GM20431 (cell line): ENCODE measurements at regions not wholly inside any gene's neighbourhood (a gene's known extent, or its start where the extent isn't known, plus 50 kb on each side); places are given as distances from the start of the nearest gene placed in this dataset.
"Not testable (repeated sequence)": the region's sequence is repeated elsewhere in the genome, so short reads cannot be mapped to it uniquely, and the experiment has no call there.

Source experiments
- in situ Hi-C: fragments of 300-500 bp; cut with MseI, MboI; formaldehyde crosslinking; loops from one replicate; pipeline ENCODE4 v1.15.0; 2020; ENCODE audit warnings: low sequenced_read_pairs; ENCODE audit not compliant: unreplicated experiment

DNA sequence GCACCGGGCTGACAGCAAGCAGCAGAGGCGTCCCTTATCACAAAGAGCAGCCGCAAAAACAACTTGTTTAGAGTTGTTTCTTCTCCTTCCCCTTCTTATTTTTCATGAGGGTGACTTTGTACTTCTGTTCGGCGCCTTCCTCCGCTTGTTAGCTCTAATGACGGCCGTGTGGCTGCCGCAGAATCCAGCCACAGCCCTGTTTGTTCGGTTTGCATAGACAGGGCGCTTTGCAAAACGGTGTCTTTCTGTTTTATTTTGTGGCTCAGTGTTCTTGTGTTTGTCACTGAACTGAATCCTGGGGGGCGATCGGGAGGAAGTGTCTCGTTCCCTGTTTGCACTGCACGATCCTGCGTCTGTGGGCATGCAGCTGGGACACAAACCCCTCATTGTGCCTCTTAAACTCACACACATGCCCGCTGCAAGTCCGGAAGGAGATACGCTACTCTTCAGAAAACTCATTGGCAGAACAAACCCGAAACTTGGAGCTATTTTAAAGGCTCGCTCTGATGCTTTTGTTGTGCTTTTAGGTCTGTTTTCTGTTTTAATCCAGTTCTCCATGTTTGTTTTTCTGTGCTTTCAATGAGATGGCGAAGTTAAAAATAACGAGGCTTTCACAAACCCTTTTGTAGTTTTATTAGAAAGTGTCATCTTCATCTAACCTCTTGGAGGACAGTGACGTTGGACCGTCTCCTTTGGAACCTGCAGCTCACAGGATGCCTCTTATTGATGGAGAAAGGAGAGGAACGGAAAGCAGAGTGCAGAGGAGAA is 213.9 kb downstream of the IRX2 start:
- in situ Hi-C loops = no loop called here

DNA sequence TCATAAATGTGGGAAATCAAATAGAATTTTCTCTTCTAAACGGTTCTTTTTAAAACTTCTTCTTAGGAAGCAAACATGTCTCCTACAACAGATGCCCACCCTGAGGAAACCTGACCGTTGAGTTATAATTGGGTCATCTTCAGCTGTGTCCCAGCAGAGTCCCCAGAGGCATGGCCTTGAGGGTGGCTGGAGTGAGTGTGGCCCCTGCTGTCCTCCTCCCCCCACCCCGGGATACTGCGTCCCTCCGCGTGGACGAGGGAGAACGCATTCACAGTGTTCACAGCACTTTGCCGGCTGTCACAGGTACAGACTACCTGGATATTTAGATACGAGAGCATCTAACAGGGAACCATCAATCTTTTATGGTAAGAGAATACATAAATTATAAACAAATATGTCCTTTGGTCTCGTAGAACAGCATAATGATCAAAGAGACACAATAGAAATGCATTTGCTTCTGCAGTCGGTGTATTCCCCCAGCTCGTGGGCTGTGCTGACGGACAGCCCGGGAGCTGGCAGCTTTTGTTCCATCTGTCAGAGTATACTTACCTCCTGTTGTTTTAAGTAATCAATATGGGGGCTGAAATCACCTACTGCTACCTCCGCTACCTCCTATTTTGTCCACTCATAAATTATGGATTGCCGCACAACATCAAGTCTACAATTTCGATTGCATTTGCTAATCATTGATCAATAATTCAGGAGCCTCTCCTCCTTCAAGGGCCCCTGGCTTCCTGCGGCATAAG is 214.7 kb downstream of the IRX2 start:
- in situ Hi-C loops = no loop called here

DNA sequence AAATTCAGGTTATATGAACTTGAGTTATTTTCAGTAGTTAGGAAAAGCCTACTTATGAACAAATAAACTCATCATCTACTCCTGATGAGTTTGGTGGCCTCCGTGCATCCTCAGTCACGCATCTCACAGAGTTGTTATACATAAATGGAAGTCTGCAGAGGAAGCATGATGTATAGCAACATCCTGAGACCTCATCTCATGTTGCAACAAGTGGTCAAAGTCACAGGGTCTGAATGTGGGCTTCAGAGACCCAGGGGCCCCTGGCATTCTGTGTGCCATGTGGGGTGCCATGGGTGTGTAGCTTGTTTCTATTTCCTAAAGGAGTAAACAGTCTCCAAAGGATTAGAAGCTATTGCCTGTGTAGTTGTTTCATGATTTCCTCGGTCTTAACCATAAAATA is 216.5 kb downstream of the IRX2 start:
- in situ Hi-C loops = no loop called here

DNA sequence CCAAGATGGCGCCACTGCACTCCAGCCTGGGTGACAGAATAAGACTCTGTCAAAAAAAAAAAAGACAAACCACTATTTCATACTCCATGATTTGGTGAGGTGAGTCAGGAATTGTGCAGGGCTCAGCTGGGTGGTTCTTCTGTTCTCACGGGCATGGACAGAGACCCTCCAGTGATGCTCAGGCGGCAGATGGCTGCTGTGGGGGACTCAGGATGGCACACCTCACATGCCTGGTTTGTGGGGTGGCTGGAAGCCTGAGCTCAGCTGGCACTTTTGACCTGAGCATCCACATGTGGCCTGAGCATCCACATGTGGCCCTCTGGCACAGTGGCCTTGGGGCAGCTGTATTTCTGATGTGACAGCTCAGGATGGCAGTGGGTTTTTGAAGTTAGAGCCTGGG is 217.2 kb downstream of the IRX2 start:
- in situ Hi-C loops = no loop called here

DNA sequence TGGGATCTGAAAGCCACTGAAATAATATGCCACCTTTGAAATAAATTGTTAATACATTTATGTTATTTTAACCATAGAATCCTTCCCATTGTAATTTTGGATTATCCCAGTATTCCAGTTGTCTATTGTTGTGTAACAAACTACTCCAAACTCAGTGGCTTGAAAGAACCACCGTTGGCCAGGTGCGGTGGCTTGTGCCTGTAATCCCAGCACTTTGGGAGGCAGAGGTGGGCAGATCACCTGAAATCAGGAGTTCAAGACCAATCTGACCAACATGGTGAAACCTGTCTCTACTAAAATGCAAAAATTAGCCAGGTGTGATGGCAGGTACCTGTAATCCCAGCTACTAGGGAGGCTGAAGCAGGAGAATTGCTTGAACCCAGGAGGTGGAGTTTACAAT is 217.6 kb downstream of the IRX2 start:
- in situ Hi-C loops = not testable (repeated sequence)

DNA sequence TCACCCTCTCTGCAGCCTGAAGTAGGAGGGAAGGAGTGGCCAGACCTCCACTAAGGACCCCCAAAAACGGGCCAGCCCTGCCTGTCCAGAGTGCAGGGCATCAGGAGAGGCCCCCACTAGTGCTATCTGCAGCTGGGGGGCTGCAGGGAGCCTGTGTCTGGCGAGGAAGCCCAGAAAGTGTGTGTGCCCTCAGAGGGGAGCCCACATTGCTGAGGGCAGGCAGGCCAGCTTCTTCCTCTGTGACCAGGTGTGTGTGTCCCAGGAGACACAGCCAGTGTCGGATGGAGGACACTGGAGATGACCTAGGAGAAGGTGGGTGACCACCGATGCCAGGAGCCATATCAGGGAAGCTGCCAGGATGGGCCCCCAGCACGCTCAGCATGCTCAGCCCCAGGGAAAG is 218.7 kb downstream of the IRX2 start:
- in situ Hi-C loops = no loop called here

DNA sequence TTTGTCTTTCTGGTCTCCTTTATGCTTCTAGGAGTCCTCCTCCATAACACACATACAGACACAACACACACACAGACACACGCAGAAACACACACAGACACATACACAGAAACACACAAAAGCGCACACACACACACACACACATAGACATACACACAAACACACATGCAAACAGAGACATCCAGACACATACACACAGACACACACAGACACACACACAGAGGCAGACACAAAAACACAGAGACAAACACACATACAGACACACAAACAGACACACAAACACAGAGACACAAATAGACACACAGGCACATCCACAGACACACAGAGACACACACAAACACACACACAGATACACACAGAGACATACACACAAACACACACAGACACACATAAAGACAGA is 220.2 kb downstream of the IRX2 start:
- in situ Hi-C loops = no loop called here

DNA sequence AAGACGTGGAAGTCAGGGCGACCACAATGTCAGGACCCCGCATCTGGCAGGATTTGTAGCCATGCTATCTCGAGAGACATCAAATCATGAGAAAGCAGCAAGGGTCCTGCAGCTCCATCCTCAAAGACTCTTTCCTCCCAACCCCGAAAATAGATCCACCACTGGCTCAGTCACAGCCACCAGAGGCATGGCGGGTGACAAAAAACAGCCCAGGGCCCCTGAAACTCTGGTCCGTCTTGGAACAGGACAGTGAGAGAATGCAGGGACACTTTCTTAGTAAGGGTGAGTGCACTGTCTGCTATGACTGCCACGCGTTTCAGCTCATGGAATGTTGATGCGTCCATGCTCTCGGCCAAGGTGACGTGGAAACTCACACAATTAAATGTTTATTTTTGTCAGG is 220.9 kb downstream of the IRX2 start:
- in situ Hi-C loops = no loop called here

DNA sequence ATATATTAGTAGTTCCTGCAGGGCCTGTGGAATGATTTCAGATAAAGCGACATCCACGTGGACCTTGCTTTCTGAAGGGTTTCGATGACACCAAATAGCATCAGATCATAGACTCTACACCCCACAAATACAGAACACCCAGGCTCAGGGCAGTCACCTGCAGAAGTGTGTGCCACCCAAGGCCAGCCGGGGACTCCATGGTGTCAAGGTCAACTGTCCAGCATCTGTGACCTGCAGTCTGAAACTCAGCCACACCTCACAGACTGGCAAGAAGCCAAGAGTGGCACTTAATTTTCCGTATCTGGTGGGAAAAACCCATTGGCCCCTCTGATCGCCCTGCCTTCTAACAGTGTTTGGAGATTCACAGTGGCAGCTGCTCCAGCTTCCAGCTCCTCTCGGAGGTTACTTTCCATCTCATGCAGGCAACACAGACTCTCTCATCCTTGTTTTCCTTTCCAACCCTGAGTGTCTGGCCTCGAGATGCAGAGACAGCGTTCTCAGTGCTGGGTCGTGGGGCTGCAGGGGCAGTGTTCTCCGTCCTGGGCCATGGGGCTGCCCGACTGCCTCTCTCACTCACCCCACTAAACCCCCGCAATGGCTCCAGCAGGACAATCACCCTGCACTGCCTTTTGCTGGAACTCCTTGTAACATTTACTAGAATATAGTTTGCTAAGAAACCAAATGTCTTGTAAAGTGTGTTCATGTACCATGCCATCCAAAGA is 221.9 kb downstream of the IRX2 start:
- in situ Hi-C loops = no loop called here

DNA sequence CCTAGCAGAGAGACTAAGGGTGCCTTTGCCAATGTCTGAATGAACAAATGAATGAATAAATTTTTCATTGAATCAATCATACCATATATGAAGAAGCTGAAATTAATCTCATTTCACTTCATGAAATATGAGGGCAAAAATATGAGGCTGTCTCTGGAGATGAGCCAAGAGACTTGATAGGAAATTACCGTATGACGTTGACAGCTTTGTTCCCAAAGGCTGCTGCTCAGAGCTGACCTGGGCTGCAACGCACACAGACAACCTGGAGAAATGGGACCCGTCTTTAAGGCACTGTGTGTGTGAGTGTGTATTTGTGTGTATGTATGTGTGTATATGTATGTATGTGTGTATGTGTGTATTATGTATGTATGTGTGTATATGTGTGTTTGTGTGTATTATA is 226.1 kb downstream of the IRX2 start:
- in situ Hi-C loops = no loop called here

DNA sequence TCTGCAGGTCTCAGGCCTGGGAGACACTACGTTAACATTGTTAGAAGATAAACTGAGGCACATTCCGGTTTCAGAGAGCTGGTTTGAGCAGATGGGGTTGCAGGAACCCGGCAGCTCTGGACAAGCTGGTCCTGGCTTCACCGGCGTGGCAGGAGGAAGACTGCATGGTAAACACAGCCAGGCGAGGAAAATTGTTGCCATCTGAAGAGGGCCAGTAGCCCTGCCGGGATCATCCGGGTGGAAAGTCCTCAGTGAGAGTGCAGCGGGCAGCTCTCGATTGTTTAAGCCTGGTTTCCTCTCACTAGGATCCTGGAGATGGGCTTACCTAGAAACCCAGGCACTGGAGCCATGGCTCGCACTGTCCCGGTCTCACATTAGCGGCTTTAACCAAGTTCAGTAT is 226.9 kb downstream of the IRX2 start:
- in situ Hi-C loops = no loop called here

DNA sequence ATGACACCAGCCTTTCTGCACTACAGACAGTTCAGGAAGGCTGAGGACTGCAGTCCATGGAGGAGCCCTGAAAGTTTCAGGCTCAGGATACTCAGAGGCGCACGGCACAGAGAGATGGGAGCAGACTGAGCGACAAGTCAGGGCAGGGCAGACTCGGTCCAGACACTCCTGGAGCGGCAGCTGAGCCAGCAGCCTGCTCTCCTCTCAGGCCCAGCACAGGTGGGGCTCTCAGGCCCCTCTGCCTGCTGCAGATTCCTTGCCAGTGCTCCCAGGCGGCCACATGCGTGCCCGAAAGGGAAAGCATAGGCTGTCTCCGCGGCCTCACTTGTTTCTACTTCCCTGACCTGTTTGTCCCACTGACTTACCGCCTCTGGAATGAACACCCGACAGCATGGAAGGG is 228.3 kb downstream of the IRX2 start:
- in situ Hi-C loops = no loop called here

DNA sequence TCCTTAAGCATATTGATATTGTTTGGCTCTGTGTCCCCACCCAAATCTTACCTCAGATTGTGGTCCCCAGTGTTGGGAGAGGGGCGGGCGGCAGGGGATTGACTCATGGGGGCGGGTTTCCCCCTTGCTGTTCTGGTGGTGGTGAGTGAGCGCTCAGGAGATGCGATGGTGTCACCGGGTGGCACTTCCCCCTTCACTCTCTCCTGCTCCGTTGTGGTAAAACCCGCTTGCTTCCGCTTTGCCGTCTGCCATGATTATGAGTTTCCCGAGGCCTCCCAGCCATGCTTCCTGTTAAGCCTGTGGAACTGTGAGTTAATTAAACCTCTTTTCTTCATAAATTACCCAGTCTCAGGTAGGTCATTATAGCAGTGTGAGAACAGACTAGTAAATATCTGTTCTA is 229.1 kb downstream of the IRX2 start:
- in situ Hi-C loops = no loop called here

DNA sequence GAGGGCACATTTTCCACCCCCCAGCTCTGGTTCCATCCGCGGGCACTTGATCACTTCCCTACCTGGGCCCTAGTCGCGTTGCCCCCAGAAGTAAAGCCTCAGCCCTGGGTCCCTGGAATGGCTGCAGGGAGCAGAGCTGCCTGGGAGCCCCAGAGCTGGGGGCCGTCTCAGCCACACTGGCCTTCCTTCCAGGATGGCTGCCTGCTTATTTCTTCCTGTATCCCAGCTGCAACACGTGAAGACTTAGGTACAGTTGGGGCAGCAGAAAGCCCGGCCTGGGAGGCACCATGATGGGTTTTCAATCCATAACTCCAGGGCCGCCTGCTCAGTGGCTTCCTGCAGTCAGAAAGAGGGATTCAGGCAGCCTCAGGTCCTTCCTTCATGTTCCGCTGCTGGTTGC is 232.3 kb downstream of the IRX2 start:
- in situ Hi-C loops = no loop called here

DNA sequence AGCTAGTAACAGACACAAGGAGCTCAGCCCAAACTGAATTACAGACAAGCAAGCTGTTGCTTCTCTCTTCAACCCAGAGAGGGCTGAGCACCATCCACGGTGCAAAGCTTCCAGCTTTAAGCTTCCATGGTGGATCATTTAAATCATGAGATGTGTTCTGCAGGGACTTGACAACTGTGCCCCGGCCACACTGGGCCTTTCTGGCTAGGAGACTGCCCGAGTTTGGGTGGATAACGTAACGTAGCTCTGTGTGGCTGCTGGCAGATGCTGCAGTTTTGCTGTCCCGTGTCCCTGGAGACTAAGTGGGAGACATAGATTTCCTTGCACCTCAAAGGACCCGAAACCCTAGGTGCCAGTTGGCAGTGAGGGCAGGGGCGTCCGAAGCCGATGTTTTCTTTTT is 234.0 kb downstream of the IRX2 start:
- in situ Hi-C loops = no loop called here

DNA sequence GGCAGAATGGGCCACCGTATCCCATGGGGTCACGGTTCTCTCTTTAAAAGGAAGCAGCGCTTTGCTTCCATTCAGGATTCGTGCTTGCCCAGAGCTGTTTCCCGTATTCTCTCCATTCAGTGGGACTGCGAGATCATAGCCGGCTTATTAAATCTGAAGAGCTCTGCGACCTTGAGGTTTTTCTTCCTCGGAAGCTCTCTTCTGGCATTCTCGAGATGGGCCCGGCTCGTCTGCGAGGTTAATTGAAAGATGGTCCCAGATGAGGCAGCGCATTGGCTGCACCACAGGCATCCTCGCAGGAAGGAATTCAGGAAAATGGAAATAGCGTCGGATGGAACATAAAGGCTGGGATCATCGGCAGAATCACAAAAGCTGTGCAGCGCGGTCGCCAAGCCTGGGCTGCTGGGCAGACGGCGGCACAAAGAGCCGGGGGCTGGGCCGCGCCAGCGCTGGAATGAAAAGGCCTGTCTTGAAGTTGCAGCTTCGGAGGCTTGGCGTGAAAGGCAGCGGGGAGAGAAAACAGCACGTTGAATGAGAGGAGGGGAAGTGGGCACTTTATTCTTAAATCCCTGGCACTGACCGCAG is 236.2 kb downstream of the IRX2 start:
- in situ Hi-C loops = no loop called here

DNA sequence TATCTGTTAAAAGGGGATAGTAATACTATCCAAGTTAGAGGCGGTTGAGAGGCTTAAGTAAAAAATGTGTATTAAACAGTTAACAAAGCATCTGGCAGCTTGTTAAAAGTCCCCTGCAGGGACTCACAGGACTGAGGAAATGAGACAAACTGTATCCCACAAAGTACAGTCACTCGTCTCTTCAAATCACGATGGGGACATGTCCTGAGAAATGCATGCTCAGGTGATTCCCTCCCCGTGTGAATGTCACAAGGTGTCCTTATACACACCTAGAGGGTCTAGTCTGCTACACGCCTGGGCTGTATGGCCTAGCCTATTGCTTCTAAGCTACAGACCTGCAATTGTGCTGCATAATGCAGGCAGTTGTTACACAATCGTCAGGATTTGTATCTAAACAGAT is 237.0 kb downstream of the IRX2 start:
- in situ Hi-C loops = no loop called here

DNA sequence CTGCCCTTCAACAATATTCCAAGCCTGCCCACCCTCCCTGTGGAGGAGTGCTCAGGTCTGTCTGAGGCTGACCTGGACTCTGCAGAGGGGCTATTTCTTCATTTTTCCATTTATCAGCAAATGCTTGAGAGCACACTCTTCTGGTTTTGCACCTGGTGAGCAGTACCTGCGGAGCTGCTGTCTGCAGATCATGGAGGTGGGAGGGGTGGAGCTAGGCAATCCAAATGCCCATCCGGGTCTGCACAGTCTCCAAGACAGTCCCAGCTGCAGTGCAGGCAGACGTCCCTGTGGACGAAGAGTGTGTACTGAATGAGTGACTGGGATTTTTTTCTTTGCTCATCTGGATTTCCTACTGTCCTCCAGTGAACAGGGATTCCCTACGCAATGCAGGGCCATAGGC is 239.8 kb downstream of the IRX2 start:
- in situ Hi-C loops = no loop called here

DNA sequence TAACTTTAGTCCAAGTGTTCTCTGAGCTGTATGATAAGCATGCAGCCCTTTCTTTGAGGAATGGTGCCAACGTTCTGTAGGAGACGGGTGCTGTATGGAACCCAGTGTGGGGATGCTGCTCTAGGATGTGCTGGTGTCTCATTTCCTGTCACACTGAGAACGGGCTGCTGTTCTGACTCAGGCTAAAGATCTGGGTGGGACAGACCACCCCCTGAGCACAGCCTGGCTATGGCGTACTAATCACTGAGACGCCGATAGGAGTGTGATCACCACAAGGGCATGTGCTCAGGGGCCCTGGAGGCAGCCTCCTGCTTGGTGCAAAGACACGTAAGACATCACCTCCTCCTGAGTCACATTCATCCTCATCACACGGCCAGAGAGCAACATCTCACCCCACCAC is 240.4 kb downstream of the IRX2 start:
- in situ Hi-C loops = no loop called here

DNA sequence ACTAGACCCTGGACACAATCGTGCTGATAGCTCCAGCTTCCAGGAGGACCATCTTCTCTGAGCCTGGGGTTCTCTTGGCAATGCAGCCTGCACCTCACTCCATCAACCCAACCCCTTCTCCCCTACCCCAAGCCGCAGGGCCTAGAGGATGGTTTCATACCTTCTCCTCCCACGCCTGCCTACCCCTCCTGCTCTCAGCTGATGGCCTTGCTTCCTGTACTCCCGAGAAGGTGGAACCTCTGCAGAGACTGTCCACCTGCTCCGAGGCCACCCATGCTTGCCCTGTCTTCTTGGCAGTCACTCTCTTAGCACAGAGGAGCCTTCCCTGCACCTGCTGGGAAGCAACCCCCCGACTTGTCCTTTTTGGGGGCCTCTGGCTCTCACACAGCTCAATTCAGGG is 241.9 kb downstream of the IRX2 start:
- in situ Hi-C loops = no loop called here

DNA sequence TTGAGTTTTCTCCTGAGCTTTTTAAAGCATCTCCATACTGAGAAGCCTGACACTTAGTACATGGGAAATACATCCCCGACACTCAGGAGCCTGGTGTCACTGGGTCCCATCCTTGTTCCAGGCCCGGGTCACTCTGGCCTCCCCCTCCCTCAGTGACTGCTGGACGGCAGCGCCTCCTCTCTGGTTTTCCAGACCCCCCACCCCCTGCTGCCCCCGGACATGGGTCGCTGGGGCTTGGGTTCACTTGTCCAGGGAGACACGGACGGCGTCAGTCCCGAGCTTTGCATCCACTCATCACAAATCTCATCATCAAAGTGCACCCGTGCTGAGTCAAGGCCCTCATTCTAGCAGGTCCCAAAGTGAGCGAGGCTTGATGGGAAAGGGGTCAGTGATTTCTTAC is 243.0 kb downstream of the IRX2 start:
- in situ Hi-C loops = no loop called here
